GM18511 (cell line): ENCODE measurements at regions not wholly inside any gene's neighbourhood (a gene's known extent, or its start where the extent isn't known, plus 50 kb on each side); places are given as distances from the start of the nearest gene placed in this dataset.

Experiments used
- ATAC-seq: cut with Tn5 transposase; IDR thresholded peaks from one replicate; pipeline ENCODE4 v1.9.1; 2021; ENCODE audit warnings: mild to moderate bottlenecking, moderate library complexity; ENCODE audit not compliant: unreplicated experiment

- ATAC-seq = peak; percentile 13
Observed at GRCh38 chr2:95539290-95539689, 52.5 kb upstream of the TRIM43 start.

- ATAC-seq = peak; percentile 63
Observed at GRCh38 chr2:95539836-95540235, 52.0 kb upstream of the TRIM43 start.
